Middle frontal gyrus (tissue), 1 donor: ENCODE measurements at regions not wholly inside any gene's neighbourhood (a gene's known extent, or its start where the extent isn't known, plus 50 kb on each side); places are given as distances from the start of the nearest gene placed in this dataset.

Experiments used
- DNase-seq: peaks from one replicate; pipeline ENCODE4 v3.0.0-alpha.2; 2015; ENCODE audit warnings: low spot score; ENCODE audit errors: extremely low spot score

DNA sequence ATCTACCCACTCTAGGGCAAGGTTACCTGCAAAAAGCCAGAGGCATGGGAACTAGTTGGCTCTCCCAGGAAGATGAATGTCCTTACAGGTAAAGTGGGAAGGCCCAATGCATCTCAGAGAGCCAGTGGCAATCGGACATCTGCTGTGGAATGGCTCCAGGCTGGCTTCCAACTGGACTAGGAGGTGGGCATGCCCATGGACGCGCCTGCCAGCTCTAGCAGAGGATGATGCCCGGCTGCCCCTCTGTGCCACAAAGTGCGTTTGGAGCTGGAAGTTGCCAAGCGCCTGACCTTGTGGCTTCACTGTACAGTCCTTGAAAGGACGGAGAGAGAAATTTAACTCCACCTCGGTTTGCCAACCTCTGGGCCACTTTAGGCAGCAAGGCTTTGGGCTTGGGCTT lies 84.4 kb downstream of the NR2F2 start:
- DNase-seq = no peak

DNA sequence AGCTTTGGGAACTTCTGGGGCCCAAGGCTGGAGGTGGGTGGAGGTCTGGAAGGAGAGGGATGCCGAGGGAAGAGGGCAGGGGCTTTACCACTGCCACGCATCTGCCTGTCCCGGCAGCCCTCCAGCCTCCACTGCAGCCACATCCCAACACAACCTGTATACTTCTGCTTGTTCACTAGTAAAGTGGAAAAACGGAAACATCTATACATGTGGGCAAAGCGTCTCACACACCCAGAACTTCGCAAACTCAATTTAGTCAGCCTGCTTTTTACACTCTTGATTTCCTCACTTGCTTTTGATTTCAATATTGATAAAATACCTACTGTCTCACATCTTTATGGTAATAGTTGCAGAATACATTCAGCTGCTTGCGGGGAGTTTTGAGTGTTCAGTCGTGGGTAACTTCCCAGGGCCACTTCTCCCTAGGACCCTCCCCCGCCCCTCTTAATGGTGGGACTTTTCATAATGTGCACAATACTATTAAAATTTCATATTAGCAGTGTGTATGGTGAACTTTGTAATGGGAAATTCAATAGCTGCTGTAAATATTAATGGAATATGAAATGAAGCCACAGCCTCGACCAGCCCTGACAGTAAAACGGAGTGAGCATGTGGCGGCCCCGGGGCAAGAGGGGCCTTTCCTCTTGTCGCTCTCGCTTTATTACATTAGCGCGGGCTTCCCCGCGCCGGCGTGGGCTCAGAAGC lies 85.2 kb downstream of the NR2F2 start:
- no peak for DNase-seq

DNA sequence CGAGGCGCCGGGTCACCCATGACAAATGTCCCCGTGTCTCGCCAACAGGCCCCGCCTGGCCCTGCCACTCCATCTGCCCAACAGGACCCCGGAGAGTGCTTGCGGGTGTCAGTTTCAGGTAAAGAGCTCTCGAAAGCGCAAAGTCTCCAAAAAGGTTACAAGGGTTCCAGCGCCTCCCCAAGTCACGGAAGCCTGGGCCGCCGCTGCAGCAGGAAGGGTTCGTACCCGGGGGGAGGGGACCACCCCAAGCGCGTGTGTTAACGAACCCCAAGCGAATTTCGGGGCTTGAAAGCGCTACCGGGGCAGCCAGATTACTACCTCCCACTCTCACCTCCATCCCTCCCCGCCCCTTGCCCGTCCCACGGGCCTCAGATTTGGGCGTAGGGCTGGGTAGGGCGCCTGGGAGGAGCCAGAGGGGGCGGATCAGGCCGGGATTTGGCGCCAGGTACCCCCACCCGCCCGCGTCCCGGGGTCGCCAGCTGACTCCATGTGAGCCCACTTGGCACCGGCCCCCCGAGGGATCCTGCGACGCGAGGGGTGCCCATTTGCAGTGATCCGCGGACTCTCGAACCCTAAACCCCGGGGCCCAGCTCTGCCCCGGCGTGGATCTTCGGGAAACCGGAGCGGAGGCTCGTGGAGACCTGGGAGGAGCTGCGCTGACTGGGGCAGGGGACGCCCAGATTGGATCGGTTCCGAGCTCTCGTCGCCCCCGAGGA lies 85.9 kb downstream of the NR2F2 start:
- no peak for DNase-seq

DNA sequence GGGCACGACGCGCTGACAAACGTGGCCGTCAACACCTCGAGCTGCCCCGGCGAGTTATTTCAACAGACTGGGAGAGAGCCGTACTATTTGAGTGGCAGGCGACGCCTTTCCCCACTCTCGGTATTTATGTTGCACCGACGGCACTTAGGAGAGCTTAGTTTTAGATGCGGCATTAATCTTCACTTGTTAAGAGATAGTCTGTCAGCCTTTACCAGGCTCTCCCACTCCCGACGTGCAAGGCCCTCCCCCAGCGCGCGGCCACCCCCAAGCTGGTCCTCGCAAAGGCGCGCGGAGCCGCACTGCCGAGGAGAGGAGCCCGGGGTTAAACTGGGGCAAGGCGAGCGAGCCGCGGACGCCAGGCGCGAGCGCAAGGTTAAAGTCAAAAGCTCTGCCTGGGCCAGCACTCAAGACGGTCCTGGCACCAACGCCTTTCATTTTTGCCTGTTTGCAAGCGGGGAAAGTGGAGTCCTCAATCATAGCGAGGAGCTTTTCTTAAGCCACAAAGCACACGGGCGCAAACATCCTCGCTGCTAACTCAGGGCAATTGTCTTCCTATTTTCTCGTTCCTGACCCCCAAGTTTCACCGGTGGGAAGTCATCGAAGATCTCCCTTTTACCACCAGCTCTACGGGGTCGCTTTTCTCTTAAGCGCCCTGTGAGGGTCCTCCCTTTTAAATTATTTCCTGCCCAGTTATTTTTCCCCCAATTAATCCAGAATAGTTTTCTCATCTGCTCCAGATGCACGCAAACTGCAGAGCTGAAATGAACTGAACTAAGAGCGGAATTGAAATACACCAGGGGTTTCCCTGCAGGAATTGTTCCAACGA lies 86.6 kb downstream of the NR2F2 start:
- DNase-seq = no peak

DNA sequence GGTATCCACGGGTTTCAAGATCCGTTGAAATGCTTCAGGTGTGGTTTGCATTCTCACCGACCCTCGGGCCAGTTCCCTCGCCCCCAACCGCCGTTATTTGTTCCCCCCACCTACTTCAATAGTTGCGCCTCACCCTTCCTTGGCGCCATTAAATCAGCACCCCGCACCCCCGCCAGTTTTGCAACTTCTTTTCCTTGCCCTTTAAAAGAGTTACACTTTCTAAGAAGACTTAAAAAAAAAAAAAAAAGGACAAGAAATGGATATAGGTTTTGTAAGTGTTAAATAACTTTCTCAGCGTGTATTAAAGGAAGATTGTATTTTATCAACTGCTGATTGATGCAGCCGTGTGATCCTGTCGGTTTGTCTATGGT lies 87.2 kb downstream of the NR2F2 start:
- no peak for DNase-seq

DNA sequence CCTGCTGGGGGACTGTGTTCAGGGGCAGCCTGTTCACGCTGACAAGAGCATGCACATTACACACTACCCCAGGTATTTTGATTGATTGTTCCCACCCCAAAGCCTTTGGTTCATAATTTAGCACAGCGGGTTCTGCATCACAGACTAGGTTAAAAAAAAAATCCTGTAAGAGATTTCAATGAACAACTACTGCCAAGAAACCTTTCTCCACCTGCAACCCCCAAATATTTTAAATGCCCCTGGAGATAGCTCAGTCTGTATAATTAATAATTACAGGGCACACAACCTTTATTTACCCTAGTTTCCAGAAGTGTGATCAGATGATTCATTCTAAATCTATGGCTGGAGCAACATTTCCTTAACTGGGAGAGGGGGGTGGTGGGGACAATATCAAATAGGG lies 87.6 kb downstream of the NR2F2 start:
- no peak for DNase-seq

DNA sequence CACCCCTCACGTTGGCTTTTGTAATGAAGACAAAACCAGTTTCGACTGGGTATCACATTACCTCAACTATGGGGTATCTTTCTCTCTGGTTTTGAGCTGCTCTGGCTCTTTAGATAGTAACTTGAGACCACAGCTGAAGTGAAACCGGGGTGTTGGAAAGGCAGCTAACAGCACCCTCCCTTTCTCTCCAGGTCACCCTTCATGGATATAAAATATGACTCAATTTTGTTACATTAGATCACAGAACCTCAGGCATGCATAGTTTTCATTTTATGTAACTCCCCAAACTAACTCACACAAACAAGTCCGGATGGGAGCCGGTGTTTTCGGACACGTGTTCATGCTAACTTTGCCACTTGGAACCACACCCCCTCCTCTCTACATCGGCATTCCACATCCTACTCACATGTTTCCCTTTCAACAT lies 90.7 kb downstream of the NR2F2 start:
- no peak for DNase-seq

DNA sequence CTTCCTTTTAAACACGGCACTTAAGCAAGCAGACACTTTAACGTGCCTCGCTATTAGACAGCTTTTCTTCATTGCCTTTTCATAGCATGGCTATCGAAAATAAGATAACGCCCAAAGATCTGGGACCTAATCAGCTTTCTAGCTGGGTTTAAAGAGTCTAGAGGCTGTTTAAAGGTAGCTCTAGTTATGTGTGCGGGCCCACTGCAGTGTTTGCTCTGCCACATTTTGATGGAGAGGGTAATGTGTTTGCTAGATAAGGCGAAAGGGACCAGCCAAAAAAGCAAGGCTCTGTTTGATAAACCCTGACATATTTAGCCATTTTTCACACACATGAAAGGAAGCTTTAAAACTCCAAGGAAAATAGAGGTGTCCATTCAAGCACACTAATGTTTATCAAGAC lies 91.6 kb downstream of the NR2F2 start:
- DNase-seq = no peak

DNA sequence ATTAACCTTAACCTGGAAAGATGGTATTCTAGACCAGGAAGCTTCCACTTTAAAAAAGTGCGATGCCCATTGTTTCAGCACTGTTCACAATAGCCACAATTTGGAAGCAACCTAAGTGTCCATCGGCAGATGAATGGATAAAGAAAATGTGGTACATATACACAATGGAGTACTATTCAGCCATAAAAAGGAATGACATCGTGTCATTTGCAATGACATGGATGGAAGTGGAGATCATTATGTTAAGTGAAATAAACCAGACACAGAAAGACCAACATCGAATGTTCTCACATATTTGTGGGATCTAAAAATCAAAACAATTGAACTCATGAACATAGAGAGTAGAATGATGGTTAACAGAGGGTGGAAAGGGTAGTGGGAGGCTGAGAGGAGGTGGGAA lies 94.2 kb downstream of the NR2F2 start:
- no peak for DNase-seq

DNA sequence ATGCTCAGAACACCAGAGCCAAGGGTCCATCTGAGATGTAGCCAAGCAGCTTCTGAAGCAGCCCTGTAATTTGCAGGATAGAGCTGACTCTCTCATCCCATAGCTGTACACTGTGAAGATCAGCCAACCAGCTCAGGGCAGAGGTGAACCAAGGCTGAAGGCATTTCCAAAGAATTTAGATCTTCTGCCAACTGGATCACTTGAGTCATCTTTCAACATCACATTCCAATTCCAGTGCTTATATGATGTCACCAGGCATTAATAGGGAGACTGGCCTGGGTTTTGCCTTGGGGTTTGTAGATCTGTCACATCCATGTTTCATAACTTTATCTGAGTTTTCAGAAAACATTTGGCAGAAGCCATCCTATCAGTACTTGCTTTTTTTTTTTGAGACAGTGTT lies 98.2 kb downstream of the NR2F2 start:
- DNase-seq = no peak

DNA sequence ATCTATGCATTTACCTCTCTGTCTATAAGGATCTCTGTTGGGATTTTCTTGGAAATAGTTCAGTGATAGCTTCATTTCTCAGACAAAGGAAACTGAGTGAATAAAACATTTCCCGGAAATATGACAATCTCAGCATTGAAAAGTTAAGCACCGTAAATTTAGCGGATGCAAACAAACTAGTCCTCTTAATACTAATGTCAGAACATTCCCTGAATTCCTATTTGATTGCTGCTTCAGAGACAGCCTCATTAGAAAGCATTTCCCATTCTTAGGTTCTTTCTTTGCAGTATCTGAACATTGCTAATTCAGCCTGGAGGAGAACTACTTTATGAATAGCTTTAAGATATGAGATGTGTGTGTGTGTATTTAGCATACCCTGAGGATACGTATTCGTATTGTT lies 101.3 kb downstream of the NR2F2 start:
- DNase-seq = no peak

DNA sequence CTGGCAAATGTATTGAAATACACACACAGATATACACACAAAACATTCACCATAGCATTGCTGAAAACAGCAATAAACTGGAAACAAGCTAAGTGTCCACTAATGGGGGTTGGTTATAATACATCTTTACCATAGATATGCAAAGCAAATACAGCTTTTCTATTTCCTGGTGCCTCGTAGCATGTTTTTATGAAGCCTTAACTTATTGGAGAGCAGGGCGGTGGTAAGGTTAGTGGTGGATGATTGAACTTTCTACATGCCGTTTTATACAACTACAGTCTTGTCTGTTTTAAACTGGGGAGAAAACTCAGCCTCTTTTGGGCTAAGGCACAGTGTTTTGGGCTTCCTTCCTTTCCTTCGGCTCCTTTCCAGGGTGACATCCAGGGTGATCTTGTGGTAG lies 104.5 kb downstream of the NR2F2 start:
- DNase-seq = no peak

DNA sequence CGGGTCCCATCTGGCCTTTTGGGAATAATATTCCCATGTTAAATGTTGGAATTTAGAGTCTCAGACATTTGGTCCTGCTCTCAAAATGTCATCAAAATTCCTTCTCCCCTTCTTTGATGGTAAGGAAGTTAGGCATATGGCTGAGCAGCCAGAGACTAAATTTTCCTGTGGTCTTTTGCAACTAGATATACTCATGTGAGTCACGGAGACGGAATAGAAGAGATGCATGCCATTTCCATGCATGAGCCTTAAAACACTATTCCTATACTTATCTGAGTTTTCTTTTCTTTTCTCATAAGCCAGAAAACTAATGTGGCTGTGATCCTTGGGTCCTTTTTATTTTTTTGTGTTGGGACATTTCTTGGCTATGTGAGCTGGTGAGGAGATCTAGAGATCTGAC lies 105.3 kb downstream of the NR2F2 start:
- DNase-seq = no peak

DNA sequence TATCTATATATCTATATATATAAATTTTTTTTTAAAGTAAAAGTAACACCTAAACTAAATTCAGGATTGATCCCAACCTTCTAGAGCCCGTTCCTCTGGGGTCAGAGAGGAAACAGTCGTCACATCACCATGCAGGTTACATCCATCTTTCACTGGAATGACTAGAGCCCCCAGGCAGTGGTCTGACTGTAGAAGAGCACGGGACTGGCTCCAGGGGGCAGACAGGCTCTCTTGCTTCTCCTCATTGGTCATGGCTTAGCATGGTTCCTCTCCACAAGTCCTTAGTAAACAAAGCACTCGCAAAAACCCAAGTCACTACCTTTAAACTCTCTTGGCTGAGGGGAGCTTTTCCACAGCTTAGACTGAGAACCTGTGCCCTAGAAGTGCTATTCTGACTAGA lies 110.5 kb downstream of the NR2F2 start:
- no peak for DNase-seq

DNA sequence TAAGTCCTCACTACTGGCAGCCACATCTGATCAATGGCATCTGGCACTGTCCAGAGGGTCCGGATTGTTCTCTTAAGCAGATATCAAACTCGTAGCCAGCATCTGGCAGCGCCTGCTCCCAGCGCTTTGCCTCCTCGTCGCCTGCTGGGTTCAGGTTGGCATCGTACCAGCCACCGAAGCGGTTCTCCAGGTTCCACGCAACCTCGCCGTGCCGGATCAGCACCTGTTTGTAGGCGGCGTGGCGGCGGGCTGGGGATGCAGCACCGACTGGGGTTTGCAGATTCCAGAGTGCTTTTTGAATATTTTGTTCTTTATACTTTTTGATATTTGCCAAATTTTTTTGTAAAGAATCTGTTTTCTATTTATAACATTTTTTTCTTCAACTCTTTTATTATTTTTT lies 111.6 kb downstream of the NR2F2 start:
- no peak for DNase-seq

DNA sequence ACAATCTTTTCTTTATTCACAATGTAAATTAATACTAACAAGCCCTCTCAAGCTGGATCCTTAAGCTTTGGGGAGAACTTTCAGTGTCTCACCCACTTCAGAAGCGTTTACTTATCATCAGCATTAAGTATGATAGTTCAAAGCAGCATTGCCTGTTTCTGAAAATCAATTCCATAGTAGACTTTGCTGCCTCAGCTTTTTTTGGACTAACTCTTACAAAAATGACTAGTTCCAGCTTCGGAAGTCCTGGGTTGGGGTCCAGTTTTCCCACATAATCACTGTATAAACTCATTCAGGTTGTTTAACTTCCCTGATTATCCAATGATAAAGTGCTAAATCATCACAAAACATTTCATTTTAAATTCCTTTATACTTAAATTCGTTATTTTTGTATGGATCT lies 114.4 kb downstream of the NR2F2 start:
- no peak for DNase-seq

DNA sequence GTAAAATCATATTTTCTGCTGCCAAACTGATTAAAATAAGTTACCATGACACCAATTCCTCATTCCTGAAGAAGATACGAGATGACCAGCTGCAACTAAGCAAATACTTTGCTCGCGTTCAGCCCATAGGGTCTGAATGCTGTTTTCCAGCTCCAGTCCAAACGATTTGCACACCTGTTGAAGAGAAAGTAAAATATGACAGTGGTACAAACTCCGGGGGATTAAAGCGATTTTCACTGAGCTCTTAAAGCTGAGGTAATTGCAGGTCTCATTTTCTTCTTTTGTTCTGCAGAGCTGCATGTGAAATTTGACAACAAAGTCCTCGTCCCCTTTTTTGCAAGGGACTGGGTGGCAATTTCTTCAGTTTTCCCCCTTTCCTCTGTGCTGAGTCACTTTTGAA lies 118.4 kb downstream of the NR2F2 start:
- DNase-seq = no peak

DNA sequence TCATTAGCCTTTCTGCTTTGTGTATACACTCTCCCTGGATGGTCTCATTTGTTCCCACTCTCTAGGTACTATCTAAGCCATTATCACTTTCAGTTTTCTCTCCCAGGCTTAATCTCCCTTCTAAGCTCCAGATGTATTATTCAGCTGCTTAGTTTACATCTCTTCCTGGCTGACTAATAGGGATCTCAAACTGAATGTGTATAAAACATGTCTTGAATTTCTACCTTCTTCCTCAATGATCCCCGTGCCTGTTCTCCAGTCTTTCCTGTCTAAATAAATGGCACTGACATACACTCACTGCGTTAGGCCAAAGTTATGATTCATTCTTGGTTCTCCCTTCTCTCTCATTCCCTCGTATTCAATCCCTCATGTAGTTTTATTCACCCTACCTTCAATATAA lies 127.3 kb downstream of the NR2F2 start:
- DNase-seq = no peak

DNA sequence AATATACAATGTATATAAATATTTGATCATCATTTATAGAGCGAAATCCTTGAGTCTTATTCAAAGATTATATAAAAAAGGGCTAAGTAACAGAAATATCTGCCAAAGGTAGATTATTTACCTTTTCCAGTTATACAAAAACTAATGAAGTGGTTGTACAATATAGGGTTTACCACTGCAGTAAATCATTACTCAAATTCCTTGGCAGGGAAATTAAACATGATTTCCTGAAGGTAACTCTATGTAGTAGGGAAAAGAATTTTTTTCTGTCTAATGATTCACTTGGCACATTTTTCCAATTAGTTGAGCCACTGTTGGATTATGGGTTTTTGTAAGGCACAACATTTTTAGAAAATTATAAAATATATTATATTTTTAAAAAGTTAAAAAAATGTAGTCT lies 129.6 kb downstream of the NR2F2 start:
- no peak for DNase-seq

DNA sequence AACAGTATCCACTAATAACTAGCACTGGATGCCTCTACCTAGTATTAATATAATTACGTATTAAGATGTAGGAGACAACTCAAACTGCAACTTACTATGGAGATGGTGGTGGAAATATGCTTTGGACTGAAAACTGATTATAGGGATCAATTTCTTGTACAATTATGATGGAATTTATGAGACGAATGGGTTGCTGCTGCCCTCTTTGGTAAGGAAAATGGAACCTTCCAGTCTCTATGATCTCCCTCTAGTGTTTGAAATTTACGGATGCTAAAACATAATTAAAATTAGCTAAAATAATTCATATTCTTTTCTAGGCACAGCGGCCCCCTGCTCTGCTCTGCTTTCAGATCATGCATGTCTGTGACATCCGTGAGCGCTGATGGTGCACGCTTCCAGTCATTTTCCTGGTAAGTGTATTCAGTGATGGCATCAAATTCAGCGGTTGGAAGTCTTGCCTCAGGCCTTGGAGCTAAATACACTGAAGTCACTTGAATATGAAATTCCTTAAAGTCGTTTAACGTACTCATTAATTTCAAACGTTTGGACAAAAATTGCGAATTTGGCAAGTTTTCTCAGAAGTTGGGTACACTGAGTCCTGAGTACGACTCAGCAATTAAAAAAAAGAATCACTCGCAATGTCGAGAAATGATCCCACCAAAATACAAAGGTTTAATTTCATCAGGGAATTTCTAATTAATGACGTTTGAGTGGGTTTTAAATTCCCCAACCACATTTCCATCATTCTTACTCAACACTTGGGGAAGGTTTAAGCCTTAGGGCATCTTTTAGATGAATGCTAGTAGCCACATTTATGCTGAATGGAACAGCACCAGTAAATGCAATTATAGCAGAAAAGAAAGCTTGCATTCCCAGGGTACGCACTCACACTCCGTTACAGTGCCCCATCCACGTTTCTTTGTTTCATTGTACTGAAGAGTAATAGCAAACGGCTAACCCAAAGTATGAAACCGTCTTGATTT lies 132.6 kb downstream of the NR2F2 start:
- DNase-seq = no peak

DNA sequence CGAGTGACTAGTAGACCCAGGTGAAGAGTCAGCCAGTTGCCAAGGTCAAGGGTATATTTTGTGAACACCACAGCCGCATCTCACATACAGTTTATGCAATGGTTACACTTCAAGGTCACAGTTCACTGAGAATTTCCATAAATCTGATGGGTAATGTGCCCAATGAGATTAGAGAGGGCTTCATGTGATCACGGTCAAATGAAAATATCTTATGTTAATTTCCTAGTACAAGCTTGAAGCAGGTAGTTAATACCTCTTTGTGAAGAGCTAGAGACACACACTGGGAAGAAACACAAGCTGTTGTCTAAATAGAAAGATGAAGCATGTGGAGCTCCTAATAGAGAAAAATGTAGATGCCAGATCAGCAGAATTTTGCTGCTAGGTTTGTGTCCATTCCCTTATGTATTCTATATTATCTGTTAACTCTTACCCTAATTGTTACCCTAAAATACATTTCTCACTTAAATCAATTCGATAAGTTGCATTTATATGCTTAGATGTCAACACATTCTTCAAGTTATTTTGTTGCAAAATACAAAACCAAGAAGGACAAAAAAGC lies 136.0 kb downstream of the NR2F2 start:
- DNase-seq = no peak
